CD4-positive, alpha-beta T cell treated with Interleukin-17A for 4 hours (primary cell): ENCODE measurements at regions not wholly inside any gene's neighbourhood (a gene's known extent, or its start where the extent isn't known, plus 50 kb on each side); places are given as distances from the start of the nearest gene placed in this dataset.

Experiments
- DNase-seq: peaks from one replicate; pipeline ENCODE4 v3.0.0-alpha.2; 2020; ENCODE audit warnings: mixed read lengths

GRCh38 chr5:98586581-98586980 is 186.9 kb upstream of the RGMB start:
- no peak for DNase-seq

- DNase-seq, result no peak
Measured at GRCh38 chr5:98587166-98587565, 186.3 kb upstream of the RGMB start.

GRCh38 chr5:98588215-98588614 is 185.2 kb upstream of the RGMB start:
- DNase-seq, result no peak

- no peak for DNase-seq
Measured at GRCh38 chr5:98593418-98593817, 180.0 kb upstream of the RGMB start.

- no peak for DNase-seq
Measured at GRCh38 chr5:98594098-98594497, 179.4 kb upstream of the RGMB start.

DNA sequence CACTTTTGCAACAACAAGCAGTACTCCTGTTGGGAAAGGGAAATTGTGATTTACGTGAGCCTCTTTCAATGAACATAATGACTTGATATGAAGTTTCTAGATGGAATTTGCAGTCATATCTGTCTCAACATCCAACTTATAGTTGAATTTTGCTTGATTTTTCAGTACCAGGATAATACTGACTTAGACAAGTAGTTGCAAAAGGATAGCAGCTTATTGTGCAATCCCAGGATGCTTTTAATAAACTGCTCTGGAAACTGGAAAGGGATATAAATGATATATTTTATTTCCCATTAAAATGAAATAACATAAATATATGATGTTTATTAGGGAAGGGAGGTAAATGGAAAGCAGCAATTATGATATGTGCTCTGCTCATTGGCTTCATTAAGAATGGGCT is 174.4 kb upstream of the RGMB start:
- no peak for DNase-seq

GRCh38 chr5:98602534-98603112 is 170.8 kb upstream of the RGMB start:
- DNase-seq, result no peak

GRCh38 chr5:98603456-98603855 is 170.0 kb upstream of the RGMB start:
- no peak for DNase-seq

GRCh38 chr5:98604301-98604700 is 169.2 kb upstream of the RGMB start:
- DNase-seq, result no peak

DNA sequence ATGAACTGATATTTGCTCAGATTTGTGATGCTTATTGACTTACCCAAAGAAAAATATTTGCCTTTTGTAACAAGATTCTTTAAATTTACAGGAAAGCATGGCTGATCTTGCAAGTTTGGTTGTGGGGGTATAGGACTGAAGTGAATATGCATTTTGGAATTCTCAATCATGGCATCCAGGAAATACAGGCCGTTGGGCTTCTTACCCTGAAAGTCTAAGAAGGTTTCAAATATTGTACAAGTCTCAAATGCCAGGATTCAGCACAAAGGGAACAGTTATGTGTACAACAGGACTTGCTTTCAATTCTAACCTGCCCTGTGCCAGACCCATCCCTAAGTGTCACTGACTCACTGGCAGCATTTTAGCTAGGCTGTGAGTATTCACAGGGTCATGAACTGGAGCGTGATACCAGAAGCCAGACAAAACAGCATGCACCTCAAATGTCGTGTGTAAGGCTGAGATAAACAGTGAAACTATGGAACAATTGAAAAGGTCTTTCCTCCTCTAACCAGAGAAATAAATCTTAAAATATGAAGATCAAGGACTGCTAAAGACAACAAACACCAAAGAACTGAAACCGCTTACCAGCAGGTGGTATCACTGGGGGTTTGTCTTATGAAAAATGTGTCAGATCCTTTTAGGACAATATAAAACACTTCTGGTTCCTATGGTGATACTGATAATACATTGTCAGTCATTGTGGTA is 168.6 kb upstream of the RGMB start:
- no peak for DNase-seq

DNA sequence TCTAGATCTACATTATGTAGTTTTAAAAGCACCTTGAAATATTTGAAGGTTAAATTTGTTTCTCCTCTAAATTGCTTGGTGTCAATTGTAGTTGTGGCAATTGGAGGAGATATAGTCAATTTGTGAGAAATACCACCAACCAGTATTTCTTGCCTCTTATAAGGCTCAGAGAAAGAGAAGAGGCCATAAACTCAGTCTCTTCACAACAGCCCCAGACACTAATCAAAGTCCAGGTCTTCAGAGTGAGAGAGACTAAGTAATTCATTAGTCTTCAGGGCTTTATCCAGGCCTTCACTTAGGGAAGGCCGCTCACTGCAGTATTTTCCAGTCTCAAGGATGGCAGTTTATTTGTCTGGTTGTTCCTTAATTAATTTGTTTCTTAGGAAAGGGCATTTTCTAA is 168.0 kb upstream of the RGMB start:
- no peak for DNase-seq

GRCh38 chr5:98606961-98607360 is 166.5 kb upstream of the RGMB start:
- no peak for DNase-seq

- no peak for DNase-seq
Measured at GRCh38 chr5:98608052-98608451, 165.4 kb upstream of the RGMB start.

GRCh38 chr5:98614341-98614740 is 159.1 kb upstream of the RGMB start:
- no peak for DNase-seq

DNA sequence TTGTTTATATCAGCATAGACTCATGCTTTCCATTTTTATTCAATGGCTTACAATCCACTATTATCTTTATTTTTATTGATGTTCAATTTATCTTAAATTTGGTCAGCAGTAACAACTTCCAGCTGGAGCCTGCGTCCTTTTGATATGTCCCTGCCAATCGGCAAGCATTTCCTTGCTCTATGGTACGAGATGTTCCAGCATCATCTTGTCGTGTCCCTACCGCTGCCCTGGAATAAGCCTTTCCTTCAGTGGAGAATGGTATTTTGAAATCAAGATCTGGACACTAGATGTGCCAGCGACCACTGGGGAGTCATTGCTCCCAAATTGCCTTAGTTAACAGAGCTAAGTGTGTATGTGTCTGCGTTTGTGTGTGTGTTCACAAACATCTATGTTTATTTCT is 151.6 kb upstream of the RGMB start:
- DNase-seq, result no peak

- DNase-seq, result no peak
Measured at GRCh38 chr5:98624145-98624880, 149.2 kb upstream of the RGMB start.

- no peak for DNase-seq
Measured at GRCh38 chr5:98627121-98627520, 146.3 kb upstream of the RGMB start.

- DNase-seq, result no peak
Measured at GRCh38 chr5:98630621-98631020, 142.8 kb upstream of the RGMB start.

- DNase-seq, result no peak
Measured at GRCh38 chr5:98631311-98632054, 142.0 kb upstream of the RGMB start.

DNA sequence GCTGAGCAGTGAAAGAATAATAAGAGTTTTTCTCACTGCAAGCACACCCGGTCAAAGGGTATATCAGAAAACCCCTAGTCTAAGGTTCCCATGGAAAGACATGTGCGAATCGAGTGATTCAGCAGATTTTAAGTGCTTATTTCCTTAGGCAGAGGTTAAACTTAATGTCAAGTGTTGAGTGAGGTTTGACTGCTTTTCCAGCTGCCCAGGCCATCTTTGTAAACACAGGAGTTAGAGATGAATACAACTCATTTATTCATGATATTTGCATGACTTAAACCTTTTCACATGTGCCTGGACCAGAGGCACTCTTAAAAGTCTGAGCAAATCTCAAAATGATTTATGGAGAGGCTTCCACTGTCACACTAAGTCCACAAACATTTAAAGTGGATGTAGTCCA is 137.8 kb upstream of the RGMB start:
- no peak for DNase-seq

DNA sequence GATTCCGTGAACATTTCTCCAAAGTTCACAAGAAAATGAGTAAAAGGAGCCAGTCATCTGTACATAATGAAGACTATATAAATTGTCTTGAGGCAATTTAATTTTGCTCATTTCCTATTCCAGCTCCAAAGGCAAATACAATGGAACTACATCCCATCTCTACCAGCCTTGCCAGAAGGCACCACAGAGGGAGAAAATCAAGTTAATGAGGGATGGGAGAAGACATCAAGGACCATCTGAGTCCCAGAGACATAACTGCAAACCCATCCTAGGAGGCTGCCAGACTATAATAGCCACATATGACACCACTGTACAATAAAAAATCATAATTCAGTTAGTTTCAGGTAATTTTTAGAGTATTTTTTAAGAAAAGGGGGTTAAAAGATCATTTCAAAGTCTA is 136.3 kb upstream of the RGMB start:
- DNase-seq, result no peak

DNA sequence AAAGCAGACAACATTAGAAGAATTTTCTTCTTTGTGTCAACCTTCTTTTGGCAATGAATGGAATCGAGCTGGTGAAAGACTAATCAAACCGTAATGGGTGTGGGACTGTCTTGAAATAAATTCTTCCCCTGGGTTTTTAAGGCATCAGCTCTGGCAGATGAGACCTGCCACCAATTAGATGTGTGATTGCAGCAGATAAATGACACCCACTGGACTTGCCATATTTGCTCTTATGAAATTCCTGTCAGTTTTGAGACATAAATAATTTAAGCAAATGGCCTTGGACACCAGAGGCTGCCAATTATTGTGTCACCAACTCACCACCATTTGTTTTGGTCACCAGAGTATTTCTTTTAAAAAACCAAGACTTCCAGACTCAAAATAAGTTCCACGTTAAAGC is 135.9 kb upstream of the RGMB start:
- no peak for DNase-seq

GRCh38 chr5:98638111-98638510 is 135.4 kb upstream of the RGMB start:
- no peak for DNase-seq

DNA sequence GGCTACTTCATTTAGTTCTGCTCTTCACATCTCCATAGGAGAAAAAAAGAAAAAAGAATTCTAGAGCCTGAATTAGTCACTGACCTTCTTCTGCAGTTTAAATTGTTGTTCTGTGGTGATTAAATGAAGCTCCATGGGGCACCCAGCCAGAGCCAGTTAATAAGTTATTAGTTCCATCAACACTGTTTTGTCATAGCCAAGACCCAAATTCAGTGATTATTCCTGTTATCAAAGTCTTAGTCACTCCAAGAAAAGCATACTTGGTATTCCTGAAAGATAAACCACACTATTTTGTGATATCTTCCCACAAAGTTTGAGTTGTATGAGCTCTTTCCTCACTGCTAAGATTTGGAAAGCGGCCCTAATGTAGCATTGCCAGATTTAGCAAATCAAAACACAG is 134.8 kb upstream of the RGMB start:
- DNase-seq, result no peak
